ENCODE measurements at regions not wholly inside any gene's neighbourhood (a gene's known extent, or its start where the extent isn't known, plus 50 kb on each side); places are given as distances from the start of the nearest gene placed in this dataset.

DNA sequence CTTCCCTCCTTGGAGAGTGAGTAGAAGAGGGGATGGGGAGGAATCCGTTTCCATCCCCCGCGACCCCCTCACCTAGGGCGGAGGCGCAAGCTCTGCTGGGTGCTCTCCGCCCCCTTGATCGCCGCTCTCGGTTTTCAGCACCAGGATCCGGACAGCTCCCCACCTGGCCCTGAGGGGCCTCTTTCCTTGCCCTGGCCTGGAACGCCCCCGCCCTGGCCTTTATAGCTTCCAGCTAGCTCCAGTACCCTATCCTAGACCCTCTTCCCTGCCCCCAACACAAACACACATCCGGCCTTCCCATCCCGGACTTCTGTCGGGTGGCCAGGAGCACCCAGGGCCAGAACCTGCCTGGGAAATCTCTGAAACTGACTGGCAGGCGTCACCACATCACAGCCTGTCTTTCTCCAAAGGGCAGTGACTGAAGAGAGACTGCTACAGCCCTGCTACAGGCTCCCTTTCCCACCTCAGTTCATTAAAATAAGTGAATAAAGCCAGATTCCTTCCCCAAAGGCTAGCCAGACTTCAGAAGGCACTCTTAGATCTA, 72.3 kb upstream of the LEP start:
- TF ChIP-seq CTCF (conservative IDR thresholded peaks at IDR 0.05), result no peak
- Histone ChIP-seq H3K36me3 (ENCODE audit: control insufficient read depth, insufficient read depth, low read length) (no peaks in the 10 kb centered on the region), H3K9me3 (ENCODE audit: control insufficient read depth, low read length) (no peaks in the 10 kb centered on the region), H3K27me3 (ENCODE audit: control insufficient read depth, insufficient read depth, low read length, poor library complexity, severe bottlenecking) (peaks cover 97% of the 10 kb centered on the region), H3K4me3 (ENCODE audit: low read length) (no peak overlapping the region), H3K9ac (ENCODE audit: extremely low read depth, low read length, poor library complexity, severe bottlenecking) (no peak overlapping the region), H3K4me1 (ENCODE audit: control insufficient read depth, insufficient read depth, low read length) (no peaks in the 10 kb centered on the region), H3K27ac (ENCODE audit: low read depth, low read length) (no peak overlapping the region)
- peaks cover 7% of the 10 kb centered on the region for H3K4me1 Mint-ChIP-seq
- H3K27me3 Mint-ChIP-seq (ENCODE audit: insufficient read depth), result peaks cover 90% of the 10 kb centered on the region
- no peaks in the 10 kb centered on the region for H3K36me3 Mint-ChIP-seq (ENCODE audit: low read depth)
- peak; percentile 96 for DNase-seq
- WGBS, 2 experiments (ENCODE audit: insufficient coverage in 1 of 2, insufficient read length in 1 of 2), result 3% methylated on average over 16 of the region's 16 CpGs; no CpG with 5 or more reads in 1 of the 2 experiments
- H3K4me3 Mint-ChIP-seq, result peak overlapping the region; percentile 37
- no peak overlapping the region for H3K27ac Mint-ChIP-seq
- H3K9me3 Mint-ChIP-seq, result no peaks in the 10 kb centered on the region

DNA sequence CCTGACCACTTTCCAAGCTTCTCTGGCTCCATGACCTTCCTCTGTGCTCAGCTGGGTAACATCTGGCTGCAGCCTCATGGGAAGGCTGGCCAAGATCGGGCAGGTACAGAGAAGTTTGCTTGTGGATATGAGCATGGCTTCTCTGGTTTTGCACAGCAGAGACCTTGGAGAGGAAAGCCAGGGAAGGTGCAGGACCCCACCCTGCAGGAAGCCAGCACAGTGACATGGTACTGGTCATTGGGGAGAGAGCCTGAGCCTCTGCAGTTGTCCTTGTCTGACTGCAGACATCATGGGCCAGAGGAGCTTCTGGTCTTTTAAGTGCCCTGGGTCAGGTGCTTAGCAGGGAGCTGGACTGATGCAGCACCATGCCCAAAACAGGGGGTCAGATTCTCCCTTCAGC, 70.6 kb upstream of the LEP start:
- H3K4me3 Mint-ChIP-seq, result no peak overlapping the region
- peaks cover 77% of the 10 kb centered on the region for H3K27me3 Mint-ChIP-seq (ENCODE audit: insufficient read depth)
- no peak overlapping the region for H3K27ac Mint-ChIP-seq
- H3K4me1 Mint-ChIP-seq, result peaks cover 7% of the 10 kb centered on the region
- H3K9ac ChIP-seq (ENCODE audit: extremely low read depth, low read length, poor library complexity, severe bottlenecking), result no peak overlapping the region
- no peak overlapping the region for H3K4me3 ChIP-seq (ENCODE audit: low read length)
- H3K9me3 Mint-ChIP-seq, result no peaks in the 10 kb centered on the region
- TF ChIP-seq CTCF (conservative IDR thresholded peaks at IDR 0.05), result no peak
- 60 to 80% methylated on average over 1 of the region's 1 CpG for WGBS, 2 experiments (ENCODE audit: insufficient coverage in 1 of 2, insufficient read length in 1 of 2)
- no peak overlapping the region for H3K27ac ChIP-seq (ENCODE audit: low read depth, low read length)
- peak; percentile 16 for DNase-seq
- H3K4me1 ChIP-seq (ENCODE audit: control insufficient read depth, insufficient read depth, low read length), result no peaks in the 10 kb centered on the region
- H3K27me3 ChIP-seq (ENCODE audit: control insufficient read depth, insufficient read depth, low read length, poor library complexity, severe bottlenecking), result peaks cover 88% of the 10 kb centered on the region
- H3K9me3 ChIP-seq (ENCODE audit: control insufficient read depth, low read length), result no peaks in the 10 kb centered on the region
- no peaks in the 10 kb centered on the region for H3K36me3 Mint-ChIP-seq (ENCODE audit: low read depth)
- H3K36me3 ChIP-seq (ENCODE audit: control insufficient read depth, insufficient read depth, low read length), result no peaks in the 10 kb centered on the region

- peaks cover 79% of the 10 kb centered on the region for H3K27me3 ChIP-seq (ENCODE audit: control insufficient read depth, insufficient read depth, low read length, poor library complexity, severe bottlenecking)
- peak; percentile 22 for DNase-seq
- H3K27ac ChIP-seq (ENCODE audit: low read depth, low read length), result no peak overlapping the region
- H3K9me3 Mint-ChIP-seq, result no peaks in the 10 kb centered on the region
- H3K36me3 Mint-ChIP-seq (ENCODE audit: low read depth), result no peaks in the 10 kb centered on the region
- H3K4me3 ChIP-seq (ENCODE audit: low read length), result no peak overlapping the region
- peaks cover 72% of the 10 kb centered on the region for H3K27me3 Mint-ChIP-seq (ENCODE audit: insufficient read depth)
- H3K36me3 ChIP-seq (ENCODE audit: control insufficient read depth, insufficient read depth, low read length), result no peaks in the 10 kb centered on the region
- H3K4me3 Mint-ChIP-seq, result no peak overlapping the region
- no peak for TF ChIP-seq CTCF (conservative IDR thresholded peaks at IDR 0.05)
- H3K4me1 Mint-ChIP-seq, result peaks cover 7% of the 10 kb centered on the region
- H3K9ac ChIP-seq (ENCODE audit: extremely low read depth, low read length, poor library complexity, severe bottlenecking), result no peak overlapping the region
- H3K27ac Mint-ChIP-seq, result no peak overlapping the region
- H3K4me1 ChIP-seq (ENCODE audit: control insufficient read depth, insufficient read depth, low read length), result no peaks in the 10 kb centered on the region
- 79 to 87% methylated on average over 9 to 10 of the region's 10 CpGs for WGBS, 2 experiments (ENCODE audit: insufficient coverage in 1 of 2, insufficient read length in 1 of 2)
- H3K9me3 ChIP-seq (ENCODE audit: control insufficient read depth, low read length), result no peaks in the 10 kb centered on the region
These were observed 69.6 kb upstream of the LEP start for GRCh38 chr7:128171342-128171918.

Data from endodermal cell (in vitro differentiated cells).